ENCODE measurements at regions not wholly inside any gene's neighbourhood (a gene's known extent, or its start where the extent isn't known, plus 50 kb on each side); places are given as distances from the start of the nearest gene placed in this dataset.

DNA sequence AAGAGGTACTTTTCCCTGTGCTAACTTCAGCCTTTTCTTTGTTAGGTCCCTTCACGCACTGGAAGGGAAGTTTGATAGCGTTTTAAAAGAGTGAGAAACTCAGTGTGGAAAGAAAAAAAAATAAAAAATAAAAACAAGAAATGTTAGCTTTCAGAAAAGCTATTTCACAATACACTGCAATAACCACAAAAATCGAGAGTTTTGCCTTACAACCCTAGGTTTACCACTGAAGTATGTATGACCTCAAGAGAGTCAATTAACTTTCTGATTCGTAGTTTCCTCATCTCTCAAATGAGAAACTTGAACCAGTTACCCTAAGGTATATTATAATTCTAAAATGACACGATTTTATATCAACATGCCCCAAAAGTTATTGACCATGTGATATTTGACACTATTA lies 93.9 kb upstream of the JADE1 start:
- no peaks in the 10 kb centered on the region for H3K4me1 Mint-ChIP-seq (ENCODE audit: low read depth)
- no peak for DNase-seq (ENCODE audit: low spot score)
- intact Hi-C loops (cut with micrococcal nuclease) = no loop called here
- no peaks in the 10 kb centered on the region for H3K36me3 Mint-ChIP-seq (ENCODE audit: low read depth)
- peaks cover 3% of the 10 kb centered on the region for H3K27me3 Mint-ChIP-seq (ENCODE audit: insufficient read depth)
- no peak overlapping the region for H3K27ac Mint-ChIP-seq
- no peaks in the 10 kb centered on the region for H3K9me3 Mint-ChIP-seq
- no peak overlapping the region for H3K4me3 Mint-ChIP-seq

DNA sequence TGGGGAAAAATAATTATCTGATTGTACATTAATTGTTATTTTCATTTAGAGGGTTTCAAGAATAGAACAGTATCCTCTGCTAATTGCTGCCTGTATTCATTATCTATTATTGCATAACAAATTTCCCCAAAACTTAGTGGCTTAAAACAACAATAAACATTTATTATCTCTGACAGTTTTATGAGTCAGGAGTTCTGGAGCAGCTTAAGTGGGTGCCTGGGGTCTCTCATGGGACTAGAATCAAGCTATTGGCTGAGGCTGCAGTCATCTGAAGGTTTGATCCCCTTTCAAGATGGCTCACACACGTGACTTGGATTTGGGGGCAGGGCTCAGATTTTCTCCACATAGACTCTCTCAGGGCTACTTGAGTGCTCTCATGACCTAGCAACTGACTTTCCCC lies 98.1 kb upstream of the JADE1 start:
- Mint-ChIP-seq H3K4me1 (ENCODE audit: low read depth) (peaks cover 6% of the 10 kb centered on the region), H3K4me3 (no peak overlapping the region), H3K27ac (no peak overlapping the region), H3K27me3 (ENCODE audit: insufficient read depth) (no peaks in the 10 kb centered on the region), H3K9me3 (no peaks in the 10 kb centered on the region), H3K36me3 (ENCODE audit: low read depth) (no peaks in the 10 kb centered on the region)
- no peak for DNase-seq (ENCODE audit: low spot score)
- intact Hi-C loops (cut with micrococcal nuclease) = no loop called here

DNA sequence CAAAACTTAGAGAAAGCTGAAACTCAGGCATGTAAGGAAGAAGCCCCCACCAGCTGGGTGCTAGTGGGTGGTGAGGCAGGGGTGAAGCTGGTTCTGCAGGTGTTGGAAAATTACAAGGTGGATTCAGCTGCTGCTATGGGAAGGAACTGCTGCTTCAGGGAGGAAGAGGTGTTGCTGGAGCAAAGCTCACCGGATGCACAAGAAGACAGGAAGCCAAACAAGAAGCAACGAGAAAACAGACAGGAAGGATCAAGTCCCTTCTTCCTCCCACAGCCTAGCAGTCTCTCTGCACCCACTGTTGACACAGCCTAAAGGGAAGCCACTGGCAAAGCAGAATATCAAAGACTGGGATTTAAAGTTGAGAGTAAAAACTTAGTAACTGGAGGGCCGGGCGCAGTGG lies 100.2 kb upstream of the JADE1 start:
- Mint-ChIP-seq H3K4me3 (no peak overlapping the region), H3K27me3 (ENCODE audit: insufficient read depth) (no peaks in the 10 kb centered on the region), H3K36me3 (ENCODE audit: low read depth) (no peaks in the 10 kb centered on the region), H3K9me3 (no peaks in the 10 kb centered on the region), H3K4me1 (ENCODE audit: low read depth) (peaks cover 6% of the 10 kb centered on the region), H3K27ac (peak overlapping the region; percentile 74)
- no peak for DNase-seq (ENCODE audit: low spot score)
- intact Hi-C loops (cut with micrococcal nuclease) = no loop called here

DNA sequence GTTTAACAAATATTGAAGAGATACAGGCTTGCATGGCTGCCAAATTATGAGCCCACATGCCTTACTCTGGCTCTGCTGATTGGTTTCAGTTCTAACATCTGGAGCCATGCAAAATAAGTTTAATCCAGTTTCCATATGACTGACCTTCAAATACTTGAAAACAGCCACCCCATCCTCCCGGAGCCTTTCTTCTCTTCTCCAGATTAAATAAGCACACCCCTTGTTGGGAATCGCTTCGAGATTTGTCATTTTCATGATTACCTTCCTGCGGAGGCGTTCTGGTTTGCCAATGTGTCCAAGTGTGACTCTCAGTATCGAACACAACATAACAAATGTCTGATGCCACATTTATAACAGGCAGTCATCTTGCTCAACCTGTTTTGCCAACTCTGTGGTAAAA lies 101.6 kb upstream of the JADE1 start:
- intact Hi-C loops (cut with micrococcal nuclease) = no loop called here
- DNase-seq (ENCODE audit: low spot score) = no peak
- Mint-ChIP-seq H3K27me3 (ENCODE audit: insufficient read depth) (no peaks in the 10 kb centered on the region), H3K4me1 (ENCODE audit: low read depth) (peaks cover 6% of the 10 kb centered on the region), H3K36me3 (ENCODE audit: low read depth) (no peaks in the 10 kb centered on the region), H3K4me3 (no peak overlapping the region), H3K9me3 (no peaks in the 10 kb centered on the region), H3K27ac (no peak overlapping the region)

DNA sequence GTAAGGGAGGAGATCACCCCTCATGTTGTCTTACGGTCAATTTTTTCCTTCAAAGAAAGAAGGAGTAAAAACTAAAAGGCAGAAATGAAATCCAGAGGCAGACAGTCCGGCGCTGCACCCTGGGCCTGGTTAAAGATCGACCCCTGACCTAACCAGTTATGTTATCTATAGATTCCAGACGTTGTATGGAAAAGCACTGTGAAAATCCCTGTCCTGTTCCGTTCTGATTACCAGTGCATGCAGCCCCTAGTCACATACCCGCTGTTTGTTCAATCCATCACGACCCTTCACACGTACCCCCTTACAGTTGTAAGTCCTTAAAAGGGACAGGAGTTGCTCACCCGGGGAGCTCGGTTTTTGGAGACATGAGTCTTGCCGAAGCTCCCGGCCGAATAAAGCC lies 105.6 kb upstream of the JADE1 start:
- Mint-ChIP-seq H3K9me3 (no peaks in the 10 kb centered on the region), H3K27ac (no peak overlapping the region), H3K4me3 (no peak overlapping the region), H3K36me3 (ENCODE audit: low read depth) (no peaks in the 10 kb centered on the region), H3K27me3 (ENCODE audit: insufficient read depth) (no peaks in the 10 kb centered on the region), H3K4me1 (ENCODE audit: low read depth) (peaks cover under 1% of the 10 kb centered on the region)
- DNase-seq (ENCODE audit: low spot score) = no peak
- intact Hi-C loops (cut with micrococcal nuclease) = no loop called here

DNA sequence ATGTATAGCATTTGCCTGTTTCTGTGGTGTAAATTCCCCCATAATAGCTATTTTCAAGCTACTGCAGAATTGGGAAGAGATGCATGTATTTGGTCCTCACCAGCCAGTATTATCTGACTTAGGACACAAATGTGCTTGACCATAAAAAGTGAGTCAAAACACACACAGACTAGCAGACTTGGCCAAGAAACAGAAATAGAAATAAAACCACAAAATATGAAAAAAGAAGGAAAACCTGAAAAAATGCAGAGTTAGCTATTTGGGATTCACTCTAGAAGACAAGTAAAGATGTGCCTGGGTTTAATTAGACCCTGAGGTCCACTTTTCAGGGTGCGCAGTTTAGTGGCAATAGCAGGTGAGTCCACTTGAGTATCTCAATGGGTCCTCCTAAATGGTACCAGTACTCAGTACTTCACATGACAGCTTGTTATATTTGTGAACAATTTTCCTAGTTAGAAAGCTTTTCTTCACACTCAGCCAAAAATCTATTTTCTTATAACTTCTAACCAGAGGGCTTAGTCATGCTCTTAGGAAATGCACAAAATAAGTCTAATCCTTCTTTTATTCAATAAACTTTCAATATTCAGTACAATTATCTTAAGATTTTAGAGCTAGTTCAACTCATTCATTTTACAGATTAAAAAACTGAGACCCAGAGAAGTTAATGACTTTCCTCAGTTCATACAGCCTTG lies 108.7 kb upstream of the JADE1 start:
- Mint-ChIP-seq H3K9me3 (no peaks in the 10 kb centered on the region), H3K27me3 (ENCODE audit: insufficient read depth) (no peaks in the 10 kb centered on the region), H3K27ac (no peak overlapping the region), H3K4me3 (no peak overlapping the region), H3K36me3 (ENCODE audit: low read depth) (no peaks in the 10 kb centered on the region), H3K4me1 (ENCODE audit: low read depth) (no peaks in the 10 kb centered on the region)
- intact Hi-C loops (cut with micrococcal nuclease) = no loop called here
- no peak for DNase-seq (ENCODE audit: low spot score)

DNA sequence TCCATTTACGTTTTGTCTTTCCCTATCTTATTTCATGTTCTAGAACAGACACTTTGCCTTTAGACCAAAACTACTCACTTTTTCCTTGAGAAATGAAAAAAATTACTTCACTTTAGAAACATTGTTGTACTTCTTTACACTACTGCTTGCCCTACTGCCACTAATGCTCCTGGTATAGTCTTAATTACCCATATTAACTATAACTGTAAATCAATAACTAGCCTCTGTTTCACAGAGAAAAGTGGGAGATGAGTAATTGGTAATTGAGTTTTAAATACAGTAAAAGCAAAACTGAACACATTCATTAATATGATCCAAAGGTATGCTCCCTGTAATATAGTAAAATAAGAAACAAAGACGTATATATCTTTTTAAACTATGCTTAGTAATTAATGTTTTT lies 111.1 kb upstream of the JADE1 start:
- H3K27ac Mint-ChIP-seq = no peak overlapping the region
- intact Hi-C loops (cut with micrococcal nuclease) = no loop called here
- H3K36me3 Mint-ChIP-seq (ENCODE audit: low read depth) = no peaks in the 10 kb centered on the region
- DNase-seq (ENCODE audit: low spot score) = no peak
- H3K27me3 Mint-ChIP-seq (ENCODE audit: insufficient read depth) = no peaks in the 10 kb centered on the region
- H3K9me3 Mint-ChIP-seq = no peaks in the 10 kb centered on the region
- H3K4me3 Mint-ChIP-seq = no peak overlapping the region
- H3K4me1 Mint-ChIP-seq (ENCODE audit: low read depth) = no peaks in the 10 kb centered on the region

DNA sequence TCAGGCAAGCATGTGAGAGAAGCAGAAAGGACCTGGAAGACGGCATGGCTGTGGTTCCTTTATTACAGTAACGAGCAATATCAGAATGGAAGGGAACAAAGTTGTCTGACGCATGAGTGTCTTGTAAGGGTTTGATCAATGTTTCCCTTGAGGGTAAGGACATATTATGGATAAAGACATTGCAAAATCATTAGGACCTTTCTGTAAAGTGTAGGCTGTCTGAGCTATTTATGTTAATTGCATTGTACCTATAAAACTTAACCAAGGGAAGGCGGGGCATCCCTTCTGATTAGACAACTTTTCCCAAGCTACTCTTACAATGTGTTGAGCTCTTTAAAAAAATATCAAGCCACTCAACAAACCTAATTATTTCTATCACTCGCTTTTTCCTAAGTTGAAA lies 112.2 kb upstream of the JADE1 start:
- intact Hi-C loops (cut with micrococcal nuclease) = no loop called here
- Mint-ChIP-seq H3K27ac (no peak overlapping the region), H3K27me3 (ENCODE audit: insufficient read depth) (no peaks in the 10 kb centered on the region), H3K36me3 (ENCODE audit: low read depth) (no peaks in the 10 kb centered on the region), H3K4me3 (no peak overlapping the region), H3K9me3 (no peaks in the 10 kb centered on the region), H3K4me1 (ENCODE audit: low read depth) (no peaks in the 10 kb centered on the region)
- DNase-seq (ENCODE audit: low spot score) = no peak

DNA sequence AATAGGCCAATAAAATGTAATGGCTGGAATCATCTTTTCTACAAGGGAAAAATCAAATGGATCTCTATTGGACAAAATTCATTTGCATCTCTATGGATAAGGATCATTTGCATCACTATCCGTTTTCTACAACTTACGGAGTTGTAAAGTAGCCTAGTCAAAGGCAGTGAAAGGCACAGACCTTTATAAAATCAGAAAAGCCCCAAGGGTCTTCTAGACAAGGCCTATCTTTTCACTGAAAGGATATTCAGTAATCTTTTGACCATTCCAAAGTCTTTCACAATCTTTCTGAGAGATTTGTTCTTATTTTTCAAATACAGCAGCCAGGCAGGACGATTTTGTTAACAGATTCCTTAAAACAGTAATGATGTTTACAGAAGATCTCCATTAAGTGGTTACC lies 119.5 kb upstream of the JADE1 start:
- intact Hi-C loops (cut with micrococcal nuclease) = no loop called here
- H3K27ac Mint-ChIP-seq = no peak overlapping the region
- no peaks in the 10 kb centered on the region for H3K4me1 Mint-ChIP-seq (ENCODE audit: low read depth)

DNA sequence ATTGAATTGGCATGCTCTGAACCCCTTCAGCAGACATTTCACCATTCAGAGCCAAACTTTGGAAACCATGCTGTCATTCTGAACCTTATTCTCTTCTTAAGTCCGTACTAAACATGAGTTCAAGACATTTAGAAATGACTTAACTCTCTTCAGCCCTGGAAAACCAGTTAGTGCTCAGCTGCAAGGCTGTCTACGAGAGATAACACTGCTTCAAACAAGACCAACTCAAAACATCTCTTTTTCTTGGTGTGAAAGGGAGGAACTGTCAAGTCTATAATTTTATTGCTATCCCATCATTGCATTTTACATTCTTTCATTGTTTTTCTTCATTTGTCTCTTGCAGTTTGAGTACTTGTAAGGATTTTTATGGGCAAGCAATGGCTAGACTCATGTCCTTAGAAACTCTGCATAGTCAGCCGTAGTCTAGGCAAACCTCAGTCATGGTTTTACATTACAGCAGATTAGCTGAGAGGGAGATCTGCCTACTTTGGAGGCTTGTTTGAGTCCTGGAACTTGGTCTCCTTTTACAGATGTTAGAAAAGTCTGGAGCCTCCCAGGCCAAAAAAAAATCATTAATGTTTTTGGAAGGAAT lies 120.6 kb upstream of the JADE1 start:
- peaks cover 3% of the 10 kb centered on the region for H3K9me3 Mint-ChIP-seq
- intact Hi-C loops (cut with micrococcal nuclease) = no loop called here
- H3K36me3 Mint-ChIP-seq (ENCODE audit: low read depth) = no peaks in the 10 kb centered on the region
- no peak overlapping the region for H3K27ac Mint-ChIP-seq
- no peaks in the 10 kb centered on the region for H3K27me3 Mint-ChIP-seq (ENCODE audit: insufficient read depth)
- no peak for DNase-seq (ENCODE audit: low spot score)
- H3K4me3 Mint-ChIP-seq = no peak overlapping the region
- no peaks in the 10 kb centered on the region for H3K4me1 Mint-ChIP-seq (ENCODE audit: low read depth)

More for the DNA sequence above, 119.5 kb upstream of the JADE1 start:
- H3K36me3 Mint-ChIP-seq (ENCODE audit: low read depth) = no peaks in the 10 kb centered on the region
- H3K9me3 Mint-ChIP-seq = peaks cover 3% of the 10 kb centered on the region
- DNase-seq (ENCODE audit: low spot score) = no peak
- no peaks in the 10 kb centered on the region for H3K27me3 Mint-ChIP-seq (ENCODE audit: insufficient read depth)
- H3K4me3 Mint-ChIP-seq = no peak overlapping the region

DNA sequence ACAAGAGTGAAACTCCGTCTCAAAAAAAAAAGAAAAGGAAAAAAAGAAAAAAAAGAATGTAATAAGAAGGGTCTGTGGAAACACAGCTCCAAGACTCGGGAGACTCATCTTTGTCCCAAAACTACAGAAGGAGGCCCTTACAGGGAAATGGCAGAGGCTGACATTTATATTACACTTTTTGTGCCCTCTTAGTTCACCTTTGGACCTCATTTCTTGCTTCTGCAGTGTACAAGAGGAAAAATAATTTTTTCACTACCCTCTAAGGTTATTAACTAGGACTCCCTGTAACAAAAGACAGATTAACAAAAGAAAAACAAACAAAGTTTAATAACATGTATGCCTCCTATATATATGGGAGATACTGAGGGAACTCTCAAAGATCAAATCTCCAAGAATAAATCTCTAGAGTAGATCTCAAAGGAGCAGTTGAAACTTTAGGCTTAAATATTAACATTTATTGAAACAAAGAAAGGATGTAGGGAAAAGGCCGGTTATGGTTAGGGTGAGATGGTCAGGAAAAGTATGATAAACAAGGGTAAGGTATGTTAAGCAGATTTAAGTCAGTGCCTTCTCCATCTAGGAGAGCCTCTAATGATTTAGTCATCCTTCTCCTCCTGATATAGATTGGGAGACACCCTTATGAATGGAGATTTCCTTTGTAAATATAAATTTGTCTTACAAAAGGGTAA lies 121.3 kb upstream of the JADE1 start:
- no peak overlapping the region for H3K27ac Mint-ChIP-seq

DNA sequence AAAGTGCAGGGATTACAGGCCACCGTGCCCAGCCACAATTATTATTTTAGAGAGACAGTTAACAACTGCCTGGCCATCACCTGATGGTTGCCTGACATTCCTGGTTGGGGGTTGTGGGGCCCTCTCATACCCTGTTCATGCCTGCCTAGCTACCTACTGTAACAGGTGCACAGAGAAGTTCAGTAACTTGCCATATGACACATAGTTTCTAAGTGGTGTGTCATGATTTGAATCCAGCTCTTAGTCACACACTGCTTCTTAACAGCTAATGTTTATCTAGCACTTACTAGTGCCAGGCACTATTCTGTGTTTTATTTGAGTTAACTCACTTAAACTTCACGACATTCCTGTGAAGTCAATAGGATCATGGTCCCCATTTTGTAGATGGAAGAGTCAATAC lies 122.7 kb upstream of the JADE1 start:
- no peak overlapping the region for H3K27ac Mint-ChIP-seq

More for the DNA sequence above, 121.3 kb upstream of the JADE1 start:
- Mint-ChIP-seq H3K27me3 (ENCODE audit: insufficient read depth) (peaks cover 3% of the 10 kb centered on the region), H3K4me3 (no peak overlapping the region), H3K4me1 (ENCODE audit: low read depth) (no peaks in the 10 kb centered on the region), H3K9me3 (peaks cover 3% of the 10 kb centered on the region), H3K36me3 (ENCODE audit: low read depth) (no peaks in the 10 kb centered on the region)
- no peak for DNase-seq (ENCODE audit: low spot score)
- intact Hi-C loops (cut with micrococcal nuclease) = no loop called here

DNA sequence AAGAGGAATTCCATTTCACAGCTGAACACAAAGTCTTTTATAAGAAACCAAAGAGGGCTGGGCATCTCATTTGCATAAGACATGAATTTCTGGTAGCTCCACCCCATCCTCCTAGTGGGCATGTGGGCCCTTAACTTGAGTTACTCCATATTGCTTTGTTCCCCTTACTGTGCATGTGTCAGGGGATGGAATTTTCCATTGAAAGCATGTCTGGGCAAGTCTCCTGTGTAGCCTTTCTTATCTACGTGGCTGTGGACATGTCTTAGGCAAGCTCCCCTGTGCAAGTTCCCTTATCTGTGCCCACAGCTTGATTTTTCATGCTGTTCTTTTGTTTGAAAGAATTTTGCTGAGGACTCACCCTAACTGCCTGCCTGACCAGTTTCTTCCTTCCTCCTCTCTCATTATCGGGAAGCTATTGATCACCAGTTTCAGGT lies 123.5 kb upstream of the JADE1 start:
- no peak overlapping the region for H3K27ac Mint-ChIP-seq
- no peaks in the 10 kb centered on the region for H3K4me1 Mint-ChIP-seq (ENCODE audit: low read depth)
- H3K27me3 Mint-ChIP-seq (ENCODE audit: insufficient read depth) = peaks cover 8% of the 10 kb centered on the region
- no peaks in the 10 kb centered on the region for H3K36me3 Mint-ChIP-seq (ENCODE audit: low read depth)
- H3K9me3 Mint-ChIP-seq = peaks cover 3% of the 10 kb centered on the region
- intact Hi-C loops (cut with micrococcal nuclease) = no loop called here
- no peak for DNase-seq (ENCODE audit: low spot score)
- no peak overlapping the region for H3K4me3 Mint-ChIP-seq

More for the DNA sequence above, 122.7 kb upstream of the JADE1 start:
- H3K4me3 Mint-ChIP-seq = no peak overlapping the region
- no peaks in the 10 kb centered on the region for H3K36me3 Mint-ChIP-seq (ENCODE audit: low read depth)
- no peak for DNase-seq (ENCODE audit: low spot score)
- H3K27me3 Mint-ChIP-seq (ENCODE audit: insufficient read depth) = peaks cover 8% of the 10 kb centered on the region
- intact Hi-C loops (cut with micrococcal nuclease) = no loop called here
- peaks cover 3% of the 10 kb centered on the region for H3K9me3 Mint-ChIP-seq
- no peaks in the 10 kb centered on the region for H3K4me1 Mint-ChIP-seq (ENCODE audit: low read depth)

Data from activated T-helper 1 cell treated with anti-CD3 and anti-CD28 coated beads, Interleukin-12 subunit alpha, Interleukin-12 subunit beta, Interleukin-2, Interleukin-4 antibody, amounts not matched to agents 30 ng/mL and 10 ng/mL and 1 ng/mL, durations not matched to agents 14 hours and 24 hours and 36 hours (primary cell).